Esophagus muscularis mucosa (tissue), 4 donors: ENCODE measurements at regions not wholly inside any gene's neighbourhood (a gene's known extent, or its start where the extent isn't known, plus 50 kb on each side); places are given as distances from the start of the nearest gene placed in this dataset.

Experiments used
- DNase-seq: peaks from one replicate; pipeline ENCODE4 v3.0.0-alpha.2; 2017; ENCODE audit errors: extremely low spot score
- H3K27ac ChIP-seq, 4 donors: fragments of 200-600 bp; sonication (generic); replicated peaks in 1 of 4; 1 replicate in 3 of 4; 2 replicates in 1 of 4; pipeline ENCODE4 v1.5.1; 2016 to 2019; ENCODE audit warnings: mild to moderate bottlenecking in 1 of 4
- H3K27me3 ChIP-seq, 4 donors: fragments of 200-600 bp; sonication (generic); one replicate each; pipeline versions ENCODE4 v1.5.1 to v1.6.0; 2016 to 2019
- H3K36me3 ChIP-seq, 4 donors: fragments of 200-600 bp; sonication (generic); one replicate each; pipeline ENCODE4 v1.5.1; 2016 to 2019
- H3K4me1 ChIP-seq, 4 donors: fragments of 200-600 bp; sonication (generic); one replicate each; pipeline ENCODE4 v1.5.1; 2016 to 2019
- H3K4me3 ChIP-seq, 4 donors: fragments of 200-600 bp; sonication (generic); 1 replicate in 2 of 4; 2 replicates in 2 of 4; pipeline ENCODE4 v1.5.1; 2016 to 2019; ENCODE audit warnings: mild to moderate bottlenecking in 4 of 4, moderate library complexity in 1 of 4
- H3K9me3 ChIP-seq, 4 donors: fragments of 200-600 bp; sonication (generic); 1 replicate in 3 of 4; 2 replicates in 1 of 4; pipeline ENCODE4 v1.5.1; 2016 to 2019
- CTCF ChIP-seq, 3 experiments: fragments of 200-600 bp in 2 of 3; fragments of 450-650 bp in 1 of 3; sonication (generic) in 2 of 3; IDR thresholded peaks; one replicate each; pipeline ENCODE4 v1.5.1; 2017 to 2019; ENCODE audit warnings: antibody characterized with exemption in 3 of 3, mild to moderate bottlenecking in 2 of 3, moderate library complexity in 1 of 3
- EP300 ChIP-seq: sonication (generic); formaldehyde crosslinking; IDR thresholded peaks from one replicate; pipeline ENCODE4 v1.6.1; 2017; ENCODE audit warnings: antibody characterized with exemption
- POLR2A ChIP-seq: fragments of 450-650 bp; IDR thresholded peaks from one replicate; pipeline ENCODE4 v1.6.1; 2017; ENCODE audit warnings: antibody characterized with exemption, moderate library complexity, mild to moderate bottlenecking, low read depth
- POLR2AphosphoS5 ChIP-seq, 2 donors: sonication (generic); formaldehyde crosslinking; IDR thresholded peaks; one replicate each; pipeline ENCODE4 v1.6.1; 2017; ENCODE audit warnings: antibody characterized with exemption in 2 of 2
- WGBS: methylation state at CpG from one replicate; pipeline ENCODE4 v1.1.5; 2018; 5-methylcytosine and 5-hydroxymethylcytosine counted together
- intact Hi-C: fragments of 100-400 bp; cut with DNase I; formaldehyde crosslinking; loops from one replicate; pipeline ENCODE4 v1.15.1; 2023

DNA sequence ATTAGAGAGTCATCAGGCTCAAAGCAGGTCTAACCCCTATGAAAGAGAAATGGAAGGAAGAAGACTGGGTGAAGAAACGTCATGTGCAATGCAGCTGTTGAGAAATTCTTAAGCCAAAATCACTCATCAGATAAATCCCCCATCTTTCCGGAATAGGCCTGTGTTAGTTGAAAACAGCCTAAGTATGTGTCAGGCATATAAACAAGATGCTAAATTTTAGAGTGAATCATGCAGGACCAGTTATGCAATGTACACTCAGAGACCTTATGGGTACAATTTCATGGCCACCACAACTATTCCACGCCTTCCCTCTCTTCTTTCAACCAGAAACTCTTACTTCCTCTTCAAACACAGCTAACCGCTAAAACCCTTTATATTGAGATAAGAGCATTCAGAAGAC lies 717.7 kb upstream of the ATXN8OS start:
- H3K27ac ChIP-seq: no peak overlapping the region
- no peaks in the 10 kb centered on the region for H3K4me1 ChIP-seq
- no peak for DNase-seq
- intact Hi-C loops: no loop called here
- 52% methylated on average over 4 of the region's 4 CpGs for WGBS
- no peak for TF ChIP-seq EP300
- H3K27me3 ChIP-seq: no peaks in the 10 kb centered on the region
- no peak overlapping the region for H3K4me3 ChIP-seq
- no peaks in the 10 kb centered on the region for H3K9me3 ChIP-seq
- no peaks in the 10 kb centered on the region for H3K36me3 ChIP-seq

DNA sequence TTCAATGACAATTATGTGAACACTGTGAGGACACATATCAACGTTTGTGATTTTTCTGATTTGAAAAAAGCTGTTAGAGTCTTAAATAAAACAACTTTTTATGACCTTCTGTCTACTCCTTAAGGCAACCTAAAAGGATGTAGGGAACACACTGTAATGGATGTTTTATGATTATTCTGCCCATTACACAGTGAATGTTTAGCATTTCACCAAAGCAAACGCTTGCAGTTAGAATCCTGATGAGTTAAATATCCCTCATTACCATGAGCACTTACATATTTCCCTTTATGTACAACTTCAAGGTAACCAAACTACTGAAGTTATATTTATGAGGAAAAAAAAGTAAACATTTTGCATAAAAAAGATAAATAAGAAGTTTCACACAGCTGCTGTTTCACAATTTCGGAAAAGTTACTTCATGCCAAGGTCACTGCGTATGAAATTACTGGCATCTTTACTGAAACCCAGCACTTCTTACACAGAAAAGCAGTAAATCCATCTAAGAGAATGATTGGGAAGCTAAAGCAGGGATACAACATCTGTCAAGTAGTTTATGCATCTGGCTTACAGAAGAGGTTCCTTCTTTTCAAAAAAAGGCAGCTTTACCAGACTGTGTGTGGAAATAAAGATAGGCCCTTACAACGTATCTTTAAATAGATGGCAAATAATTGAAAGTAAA lies 733.7 kb upstream of the ATXN8OS start:
- intact Hi-C loops: no loop called here
- H3K27me3 ChIP-seq: no peaks in the 10 kb centered on the region
- no peak for DNase-seq
- no peak overlapping the region for H3K27ac ChIP-seq
- no peaks in the 10 kb centered on the region for H3K4me1 ChIP-seq
- WGBS: 67% methylated on average over 5 of the region's 5 CpGs
- H3K9me3 ChIP-seq: peaks cover 0 to 11% (median 0%) of the 10 kb centered on the region in 4 donors
- TF ChIP-seq CTCF (IDR thresholded peaks at IDR 0.05) (no peak), EP300 (no peak), POLR2A (no peak), POLR2AphosphoS5 (IDR thresholded peaks at IDR 0.05) (no peak)
- H3K4me3 ChIP-seq: no peak overlapping the region
- H3K36me3 ChIP-seq: no peaks in the 10 kb centered on the region

DNA sequence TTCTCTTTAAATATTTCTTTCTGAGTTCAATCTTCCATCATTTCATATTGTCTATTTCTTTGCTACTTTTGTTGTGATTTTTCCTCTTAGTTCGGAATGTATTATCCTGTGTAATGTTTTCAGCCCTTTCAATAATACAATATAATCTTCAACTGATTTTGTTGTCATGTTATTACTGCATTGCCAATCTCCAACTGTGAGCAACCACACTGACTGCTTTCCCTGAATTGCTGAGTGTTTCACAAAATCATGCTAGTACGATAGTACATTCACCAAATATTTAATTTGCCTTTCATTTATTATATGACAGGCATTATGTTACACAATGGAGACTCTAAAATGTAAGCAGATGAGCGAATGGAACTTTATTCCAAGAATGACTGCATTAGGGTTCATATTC lies 744.3 kb upstream of the ATXN8OS start:
- no peak for TF ChIP-seq CTCF (IDR thresholded peaks at IDR 0.05)
- no peak for TF ChIP-seq POLR2AphosphoS5 (IDR thresholded peaks at IDR 0.05)
- TF ChIP-seq EP300: no peak
- TF ChIP-seq POLR2A: no peak
- no peak for DNase-seq
- no peaks in the 10 kb centered on the region for H3K9me3 ChIP-seq
- no peak overlapping the region for H3K4me3 ChIP-seq
- H3K27ac ChIP-seq: no peak overlapping the region
- no peaks in the 10 kb centered on the region for H3K27me3 ChIP-seq
- intact Hi-C loops: no loop called here
- no peaks in the 10 kb centered on the region for H3K36me3 ChIP-seq
- 67% methylated on average over 3 of the region's 3 CpGs for WGBS
- H3K4me1 ChIP-seq: no peaks in the 10 kb centered on the region

GRCh38 chr13:69331245-69331644 lies 776.4 kb upstream of the ATXN8OS start:
- H3K4me1 ChIP-seq: no peaks in the 10 kb centered on the region
- H3K36me3 ChIP-seq: no peaks in the 10 kb centered on the region
- no peak overlapping the region for H3K4me3 ChIP-seq
- DNase-seq: no peak
- intact Hi-C loops: no loop called here
- H3K27ac ChIP-seq: no peak overlapping the region
- WGBS: 73% methylated on average over 3 of the region's 3 CpGs
- H3K9me3 ChIP-seq: no peaks in the 10 kb centered on the region
- no peak for TF ChIP-seq POLR2A
- no peak for TF ChIP-seq CTCF (IDR thresholded peaks at IDR 0.05)
- no peak for TF ChIP-seq POLR2AphosphoS5 (IDR thresholded peaks at IDR 0.05)
- TF ChIP-seq EP300: no peak
- no peaks in the 10 kb centered on the region for H3K27me3 ChIP-seq

DNA sequence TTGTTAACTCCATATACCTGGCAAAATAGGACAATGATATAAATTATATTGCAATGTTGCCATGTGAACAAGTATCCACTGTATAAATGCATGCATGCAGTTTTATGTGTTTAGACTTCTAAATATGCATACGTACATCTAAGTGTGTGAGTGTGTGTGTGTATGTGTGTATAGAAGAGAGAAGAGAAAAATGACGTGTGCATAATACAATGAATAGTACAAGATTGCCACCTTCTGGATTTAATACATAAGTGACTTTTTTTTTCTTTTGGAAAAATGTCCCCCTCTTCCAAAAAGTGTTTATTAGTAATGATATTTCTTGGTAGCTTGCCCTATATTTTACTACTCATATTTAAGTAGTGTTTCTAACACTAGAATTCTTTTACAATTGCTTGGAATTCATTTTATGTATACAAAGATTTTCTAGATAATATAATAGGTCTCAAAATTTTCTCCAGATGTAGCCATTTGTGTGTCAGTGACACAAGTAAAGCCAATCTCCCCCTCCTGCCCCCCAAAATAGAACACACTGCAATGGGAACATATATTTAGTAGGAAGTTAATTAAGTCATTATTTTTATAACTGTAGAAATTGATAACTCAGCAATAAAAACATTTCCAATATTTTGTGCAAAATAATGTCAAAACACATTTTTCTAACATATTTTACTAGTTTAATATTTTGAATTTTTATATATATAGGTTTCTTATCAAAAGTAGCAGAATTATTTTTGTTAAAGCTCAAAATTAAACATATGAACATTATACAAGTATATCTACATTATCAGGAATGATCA lies 783.3 kb upstream of the ATXN8OS start:
- H3K36me3 ChIP-seq: no peaks in the 10 kb centered on the region
- no peak for TF ChIP-seq EP300
- no peak for TF ChIP-seq POLR2AphosphoS5 (IDR thresholded peaks at IDR 0.05)
- no peak for TF ChIP-seq POLR2A
- no peak for TF ChIP-seq CTCF (IDR thresholded peaks at IDR 0.05)
- 2% methylated on average over 2 of the region's 2 CpGs for whole genome bisulfite sequencing

More for the DNA sequence above, 783.3 kb upstream of the ATXN8OS start:
- Histone ChIP-seq H3K27ac (no peak overlapping the region), H3K4me1 (no peaks in the 10 kb centered on the region), H3K27me3 (no peaks in the 10 kb centered on the region), H3K4me3 (no peak overlapping the region), H3K9me3 (no peaks in the 10 kb centered on the region)
- intact Hi-C loops: no loop called here
- no peak for DNase-seq
